ENCODE measurements at regions not wholly inside any gene's neighbourhood (a gene's known extent, or its start where the extent isn't known, plus 50 kb on each side); places are given as distances from the start of the nearest gene placed in this dataset.

DNA sequence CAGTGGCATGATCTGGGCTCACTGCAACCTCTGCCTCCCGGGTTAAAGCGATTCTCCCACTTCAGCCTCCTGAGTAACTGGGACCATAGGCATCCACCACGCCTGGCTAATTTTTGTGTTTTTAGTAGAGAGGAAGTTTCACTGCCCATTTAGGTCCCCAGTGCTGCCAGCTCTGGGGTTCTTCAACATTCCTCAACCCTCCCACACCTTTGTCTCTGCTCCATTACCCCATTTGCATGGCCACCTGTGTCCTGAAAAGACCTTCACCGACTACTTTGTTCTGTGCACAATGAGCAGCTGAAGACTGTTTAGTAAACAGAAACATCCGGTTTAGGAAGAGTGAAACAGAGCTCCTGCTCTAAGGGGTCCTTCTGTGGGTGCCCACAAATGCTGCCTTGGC lies 92.0 kb downstream of the FAM43A start:
- TF ChIP-seq, protein P1, sequence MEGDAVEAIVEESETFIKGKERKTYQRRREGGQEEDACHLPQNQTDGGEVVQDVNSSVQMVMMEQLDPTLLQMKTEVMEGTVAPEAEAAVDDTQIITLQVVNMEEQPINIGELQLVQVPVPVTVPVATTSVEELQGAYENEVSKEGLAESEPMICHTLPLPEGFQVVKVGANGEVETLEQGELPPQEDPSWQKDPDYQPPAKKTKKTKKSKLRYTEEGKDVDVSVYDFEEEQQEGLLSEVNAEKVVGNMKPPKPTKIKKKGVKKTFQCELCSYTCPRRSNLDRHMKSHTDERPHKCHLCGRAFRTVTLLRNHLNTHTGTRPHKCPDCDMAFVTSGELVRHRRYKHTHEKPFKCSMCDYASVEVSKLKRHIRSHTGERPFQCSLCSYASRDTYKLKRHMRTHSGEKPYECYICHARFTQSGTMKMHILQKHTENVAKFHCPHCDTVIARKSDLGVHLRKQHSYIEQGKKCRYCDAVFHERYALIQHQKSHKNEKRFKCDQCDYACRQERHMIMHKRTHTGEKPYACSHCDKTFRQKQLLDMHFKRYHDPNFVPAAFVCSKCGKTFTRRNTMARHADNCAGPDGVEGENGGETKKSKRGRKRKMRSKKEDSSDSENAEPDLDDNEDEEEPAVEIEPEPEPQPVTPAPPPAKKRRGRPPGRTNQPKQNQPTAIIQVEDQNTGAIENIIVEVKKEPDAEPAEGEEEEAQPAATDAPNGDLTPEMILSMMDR (IDR thresholded peaks at IDR 0.05), result no peak
- TF ChIP-seq EZH2 (IDR thresholded peaks at IDR 0.05; ENCODE audit: borderline replicate concordance, insufficient read depth, low read depth, low read length, poor library complexity, severe bottlenecking), result no peak

Data from B cell (primary cell).